Cardiac muscle cell (in vitro differentiated cells and primary cell): ENCODE measurements at regions not wholly inside any gene's neighbourhood (a gene's known extent, or its start where the extent isn't known, plus 50 kb on each side); places are given as distances from the start of the nearest gene placed in this dataset.

Experiments used
- DNase-seq, 2 donors: peaks; one replicate each; pipeline versions ENCODE4 v3.0.0 to v3.0.0-alpha.2; 2010 to 2017; ENCODE audit warnings: low read depth in 1 of 2, low spot score in 1 of 2
- H3K27ac ChIP-seq: fragments of 200-600 bp; sonication (generic); 2 replicates; pipeline ENCODE4 v1.5.1; 2016
- H3K27me3 ChIP-seq: fragments of 200-600 bp; sonication (generic); 2 replicates; pipeline ENCODE4 v1.6.0; 2016; ENCODE audit warnings: control low read depth
- H3K36me3 ChIP-seq: fragments of 200-600 bp; sonication (generic); 2 replicates; pipeline ENCODE4 v1.5.1; 2016; ENCODE audit warnings: control low read depth
- H3K4me1 ChIP-seq: fragments of 200-600 bp; sonication (generic); 2 replicates; pipeline ENCODE4 v1.8.1; 2017; ENCODE audit warnings: low read depth, mild to moderate bottlenecking, mixed run types
- H3K4me3 ChIP-seq: fragments of 200-600 bp; sonication (generic); 2 replicates; pipeline ENCODE4 v1.5.1; 2016; ENCODE audit warnings: mild to moderate bottlenecking
- H3K9me3 ChIP-seq: fragments of 200-600 bp; sonication (generic); 2 replicates; pipeline ENCODE4 v1.5.1; 2017; ENCODE audit warnings: low read depth, mild to moderate bottlenecking, control low read depth
- CTCF ChIP-seq: IDR thresholded peaks from 2 replicates; pipeline ENCODE4 v1.5.1; 2012; ENCODE audit warnings: low read depth, mild to moderate bottlenecking, low read length

- no peak for DNase-seq
- TF ChIP-seq CTCF: no peak
- no peak overlapping the region for H3K27ac ChIP-seq
- no peak overlapping the region for H3K4me3 ChIP-seq
- H3K36me3 ChIP-seq: no peaks in the 10 kb centered on the region
- H3K27me3 ChIP-seq: no peaks in the 10 kb centered on the region
- no peaks in the 10 kb centered on the region for H3K4me1 ChIP-seq
- no peaks in the 10 kb centered on the region for H3K9me3 ChIP-seq
These were observed 309.0 kb upstream of the PROX1 start for GRCh38 chr1:213678753-213679152.

- TF ChIP-seq CTCF: no peak
- H3K9me3 ChIP-seq: no peaks in the 10 kb centered on the region
- no peak for DNase-seq
- H3K36me3 ChIP-seq: no peaks in the 10 kb centered on the region
- no peak overlapping the region for H3K27ac ChIP-seq
- no peaks in the 10 kb centered on the region for H3K4me1 ChIP-seq
- no peak overlapping the region for H3K4me3 ChIP-seq
- no peaks in the 10 kb centered on the region for H3K27me3 ChIP-seq
These were observed 308.6 kb upstream of the PROX1 start for GRCh38 chr1:213679153-213679552.

GRCh38 chr1:213680677-213681325 is 307.0 kb upstream of the PROX1 start:
- H3K4me3 ChIP-seq: no peak overlapping the region
- H3K4me1 ChIP-seq: no peaks in the 10 kb centered on the region
- no peak overlapping the region for H3K27ac ChIP-seq
- DNase-seq: no peak
- no peak for TF ChIP-seq CTCF
- no peaks in the 10 kb centered on the region for H3K9me3 ChIP-seq
- H3K36me3 ChIP-seq: no peaks in the 10 kb centered on the region
- no peaks in the 10 kb centered on the region for H3K27me3 ChIP-seq

GRCh38 chr1:213681788-213682340 is 305.9 kb upstream of the PROX1 start:
- Histone ChIP-seq H3K4me3 (no peak overlapping the region), H3K36me3 (no peaks in the 10 kb centered on the region), H3K27me3 (no peaks in the 10 kb centered on the region), H3K4me1 (no peaks in the 10 kb centered on the region), H3K27ac (no peak overlapping the region), H3K9me3 (no peaks in the 10 kb centered on the region)
- no peak for DNase-seq
- no peak for TF ChIP-seq CTCF

- no peak for TF ChIP-seq CTCF
- Histone ChIP-seq H3K27ac (no peak overlapping the region), H3K27me3 (no peaks in the 10 kb centered on the region), H3K4me1 (no peaks in the 10 kb centered on the region), H3K36me3 (no peaks in the 10 kb centered on the region), H3K9me3 (no peaks in the 10 kb centered on the region), H3K4me3 (no peak overlapping the region)
- DNase-seq: no peak
These were observed 304.2 kb upstream of the PROX1 start for GRCh38 chr1:213683529-213683928.

GRCh38 chr1:213684454-213684853 is 303.3 kb upstream of the PROX1 start:
- H3K4me3 ChIP-seq: no peak overlapping the region
- DNase-seq: no peak
- TF ChIP-seq CTCF: no peak

More at GRCh38 chr1:213684454-213684853, 303.3 kb upstream of the PROX1 start:
- H3K27me3 ChIP-seq: no peaks in the 10 kb centered on the region
- no peaks in the 10 kb centered on the region for H3K36me3 ChIP-seq
- H3K9me3 ChIP-seq: no peaks in the 10 kb centered on the region
- H3K4me1 ChIP-seq: no peaks in the 10 kb centered on the region
- H3K27ac ChIP-seq: no peak overlapping the region
